WTC11 (cell line): ENCODE measurements at regions not wholly inside any gene's neighbourhood (a gene's known extent, or its start where the extent isn't known, plus 50 kb on each side); places are given as distances from the start of the nearest gene placed in this dataset.

Experiments
- ATAC-seq: fragments of 200-7000 bp; cut with Tn5 transposase; 2 replicates; pipeline ENCODE4 v1.10.0; 2021; ENCODE audit warnings: mild to moderate bottlenecking, moderate library complexity
- CTCF ChIA-PET: fragments of 300-600 bp; sonication (Branson Sonifier 250); formaldehyde crosslinking; loops from one replicate; lab custom pipeline; 2021; ENCODE audit warnings: antibody characterized with exemption; lab: Charles Lee
- POLR2A ChIA-PET: fragments of 350-600 bp; sonication (Branson Sonifier 250); formaldehyde crosslinking; loops from one replicate; lab custom pipeline; 2021; ENCODE audit warnings: antibody characterized with exemption; lab: Charles Lee
- DNase-seq: peaks from one replicate; pipeline ENCODE4 v3.0.0; 2021; ENCODE audit warnings: low spot score
- H3K27ac Mint-ChIP-seq: 2 replicates; pipeline ENCODE4 v1.8.0; 2021; ENCODE audit warnings: mixed read lengths
- H3K27me3 Mint-ChIP-seq: 2 replicates; pipeline ENCODE4 v1.8.0; 2021; ENCODE audit warnings: low read depth, mild to moderate bottlenecking, moderate library complexity, mixed read lengths
- H3K36me3 Mint-ChIP-seq: 2 replicates; pipeline ENCODE4 v1.8.0; 2021; ENCODE audit warnings: mixed read lengths
- H3K4me1 Mint-ChIP-seq: 2 replicates; pipeline ENCODE4 v1.8.0; 2022; ENCODE audit warnings: mixed read lengths
- H3K4me3 Mint-ChIP-seq: 2 replicates; pipeline ENCODE4 v1.8.0; 2021; ENCODE audit warnings: mild to moderate bottlenecking, moderate library complexity, mixed read lengths
- H3K9me3 Mint-ChIP-seq: 2 replicates; pipeline ENCODE4 v1.8.0; 2021; ENCODE audit warnings: mixed read lengths
- ATF3 ChIP-seq: sonication (generic); formaldehyde crosslinking; conservative IDR thresholded peaks from 2 replicates; pipeline ENCODE4 v1.8.1; 2022; ENCODE audit warnings: mild to moderate bottlenecking, missing genetic modification reagents
- CREB1 ChIP-seq: sonication (generic); formaldehyde crosslinking; IDR thresholded peaks from 2 replicates; pipeline ENCODE4 v1.8.0; 2023; ENCODE audit warnings: mild to moderate bottlenecking, missing genetic modification reagents
- CTCF ChIP-seq: fragments of 200-600 bp; IDR thresholded peaks from 2 replicates; pipeline ENCODE4 v1.8.0; 2022; ENCODE audit warnings: antibody characterized with exemption
- ESRRA ChIP-seq: sonication (generic); formaldehyde crosslinking; IDR thresholded peaks from 2 replicates; pipeline ENCODE4 v1.8.1; 2022; ENCODE audit warnings: mild to moderate bottlenecking, missing genetic modification reagents, borderline replicate concordance
- FOXP1 ChIP-seq: sonication (generic); formaldehyde crosslinking; IDR thresholded peaks from 2 replicates; pipeline ENCODE4 v1.8.0; 2022; ENCODE audit warnings: missing genetic modification reagents, mild to moderate bottlenecking, moderate library complexity, borderline replicate concordance
- HMGA2 ChIP-seq: fragments of 250-450 bp; sonication (Bioruptor Pico); IDR thresholded peaks from 2 replicates; pipeline ENCODE4 v1.4.0; 2021; ENCODE audit warnings: mild to moderate bottlenecking, moderate library complexity
- STAT6 ChIP-seq: sonication (generic); formaldehyde crosslinking; conservative IDR thresholded peaks from 2 replicates; pipeline ENCODE4 v1.8.1; 2023; ENCODE audit warnings: mild to moderate bottlenecking, low read depth, missing genetic modification reagents, moderate library complexity
- ZNF138 ChIP-seq: sonication (generic); formaldehyde crosslinking; conservative IDR thresholded peaks from 2 replicates; pipeline ENCODE4 v1.8.1; 2022; ENCODE audit warnings: mild to moderate bottlenecking, moderate library complexity, missing genetic modification reagents
- ZNF263 ChIP-seq: sonication (generic); formaldehyde crosslinking; IDR thresholded peaks from 2 replicates; pipeline ENCODE4 v1.8.1; 2022; ENCODE audit warnings: low read depth, mild to moderate bottlenecking, moderate library complexity, missing genetic modification reagents
- ZNF425 ChIP-seq: fragments of 250-450 bp; sonication (Bioruptor Pico); conservative IDR thresholded peaks from 2 replicates; pipeline ENCODE4 v1.9.0; 2021; ENCODE audit warnings: mild to moderate bottlenecking
- ZNF532 ChIP-seq: fragments of 250-450 bp; sonication (Bioruptor Pico); IDR thresholded peaks from 2 replicates; pipeline ENCODE4 v1.9.0; 2021; ENCODE audit warnings: mild to moderate bottlenecking, borderline replicate concordance
- TF ChIP-seq, protein P1 (sequence below): sonication (generic); formaldehyde crosslinking; IDR thresholded peaks from 2 replicates; pipeline ENCODE4 v1.8.1; 2022; ENCODE audit warnings: mild to moderate bottlenecking, moderate library complexity, missing genetic modification reagents

DNA sequence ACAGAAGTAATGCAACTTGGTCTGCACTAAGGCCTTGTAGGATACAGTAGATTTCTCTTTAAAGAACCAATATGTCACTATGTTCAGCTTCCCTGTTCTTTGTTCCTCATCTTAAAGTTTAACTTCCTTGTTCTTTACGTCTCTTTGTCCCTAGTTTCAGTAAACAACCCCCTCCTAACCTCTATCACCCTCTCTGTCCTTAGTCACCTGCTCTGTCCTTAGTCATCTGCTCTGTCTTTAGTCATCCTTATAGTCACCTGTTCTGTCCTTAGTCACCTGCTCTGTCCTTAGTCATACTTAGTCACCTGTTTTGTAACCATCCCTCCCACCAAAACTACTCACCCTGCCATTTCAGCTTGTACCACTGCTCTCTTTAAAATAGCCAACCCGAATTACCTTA, 144.6 kb upstream of the TMEM106B start (continued):
- TF ChIP-seq ZNF532 (CRISPR knock-in tag) (no peak), FOXP1 (CRISPR knock-in tag) (no peak)

DNA sequence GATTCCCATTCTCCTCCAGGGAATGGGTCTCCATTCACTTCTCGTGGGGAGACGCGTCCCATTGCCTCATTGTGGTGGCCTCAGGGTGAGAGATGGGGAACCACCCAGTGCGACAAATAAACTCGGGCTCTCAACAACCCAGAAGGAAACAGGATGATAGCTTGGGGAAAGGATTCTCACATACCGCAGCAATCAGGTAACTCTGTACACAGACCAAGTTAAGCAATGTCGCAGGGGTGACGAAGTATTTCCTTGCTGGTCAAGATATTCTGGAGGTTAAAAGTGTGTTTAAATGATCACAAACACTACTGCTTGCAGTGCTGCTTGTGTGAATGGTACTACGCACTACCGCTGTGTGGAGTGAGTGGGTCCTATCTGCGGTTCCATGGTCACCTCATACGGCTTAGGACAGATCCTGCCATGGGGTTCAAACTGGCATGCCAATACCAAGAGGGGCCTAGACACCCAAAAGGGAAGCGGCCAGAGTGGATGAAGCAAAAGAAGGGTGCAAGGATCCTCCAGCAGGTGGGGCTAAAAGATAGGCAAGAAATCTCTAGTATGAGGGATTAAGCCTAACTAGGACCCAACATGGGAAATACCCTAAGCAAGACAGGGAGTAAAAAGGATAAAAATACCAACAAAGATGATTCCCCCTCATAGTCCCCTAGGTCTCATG, 143.8 kb upstream of the TMEM106B start:
- peak; percentile 87 for ATAC-seq
- peak; percentile 74 for DNase-seq
- Mint-ChIP-seq H3K27ac (no peak overlapping the region), H3K4me3 (no peak overlapping the region), H3K27me3 (no peaks in the 10 kb centered on the region), H3K4me1 (peaks cover 26% of the 10 kb centered on the region), H3K36me3 (no peaks in the 10 kb centered on the region)
- TF ChIP-seq CTCF (peak; percentile 61), ZNF263 (CRISPR knock-in tag) (no peak), ZNF138 (0 out of 2 replicates have a peak, but pooled peaks have one; percentile 62)
- TF ChIP-seq, all 79 proteins: peak for 2
- ChIA-PET POLR2A (no interaction called here), CTCF (no interaction called here)
- no peaks in the 10 kb centered on the region for H3K9me3 Mint-ChIP-seq

DNA sequence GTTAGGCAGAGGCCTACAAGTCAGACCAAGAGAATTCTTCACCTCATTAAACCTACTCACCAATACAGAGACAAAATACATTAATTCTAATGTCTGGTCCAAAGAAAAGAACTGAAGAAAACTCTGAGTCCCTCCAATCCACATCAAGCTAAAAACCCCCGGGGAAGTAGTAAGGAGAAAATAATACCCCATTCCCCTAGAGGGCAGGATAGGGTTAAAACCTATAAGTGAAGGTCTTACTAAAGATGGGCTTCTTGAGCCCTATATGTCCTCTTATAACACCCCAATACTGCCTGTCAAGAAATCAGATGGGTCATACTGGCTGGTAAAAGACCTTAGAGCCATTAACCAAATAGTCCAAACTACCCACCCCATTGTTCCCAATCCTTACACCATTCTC, 141.3 kb upstream of the TMEM106B start:
- peak; percentile 7; the same call in 1 of the 2 replicates for ATAC-seq
- Mint-ChIP-seq H3K27ac (no peak overlapping the region), H3K4me1 (peaks cover 17% of the 10 kb centered on the region), H3K27me3 (no peaks in the 10 kb centered on the region), H3K4me3 (no peak overlapping the region), H3K36me3 (peaks cover 3% of the 10 kb centered on the region), H3K9me3 (peaks cover 18% of the 10 kb centered on the region)
- CTCF ChIA-PET: interaction anchor here (0.6 to 1.6 kb wide), 17 partner anchors 15 to 455 kb away, joined by 3 to 11 read pairs (median 4); partner anchors contain the start of genes THSD7A and TMEM106B
- POLR2A ChIA-PET: no interaction called here
- TF ChIP-seq ZNF425 (CRISPR knock-in tag) (no peak), CTCF (no peak), HMGA2 (CRISPR knock-in tag) (no peak), ESRRA (CRISPR knock-in tag) (no peak), STAT6 (no peak), CREB1 (no peak), ATF3 (no peak)
- TF ChIP-seq, protein P1, sequence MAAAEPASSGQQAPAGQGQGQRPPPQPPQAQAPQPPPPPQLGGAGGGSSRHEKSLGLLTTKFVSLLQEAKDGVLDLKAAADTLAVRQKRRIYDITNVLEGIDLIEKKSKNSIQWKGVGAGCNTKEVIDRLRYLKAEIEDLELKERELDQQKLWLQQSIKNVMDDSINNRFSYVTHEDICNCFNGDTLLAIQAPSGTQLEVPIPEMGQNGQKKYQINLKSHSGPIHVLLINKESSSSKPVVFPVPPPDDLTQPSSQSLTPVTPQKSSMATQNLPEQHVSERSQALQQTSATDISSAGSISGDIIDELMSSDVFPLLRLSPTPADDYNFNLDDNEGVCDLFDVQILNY: no peak
- DNase-seq: no peak
